ENCODE measurements at regions not wholly inside any gene's neighbourhood (a gene's known extent, or its start where the extent isn't known, plus 50 kb on each side); places are given as distances from the start of the nearest gene placed in this dataset.

- WGBS, 5 donors = 82 to 98% (median 92%) methylated on average over 1 of the region's 1 CpG
- H3K27me3 ChIP-seq (replicated peaks in 1 of 7) = no peaks in the 10 kb centered on the region
- intact Hi-C loops (cut with DNase I; ENCODE audit: low total_unique reads) = no loop called here
- H3K36me3 ChIP-seq = no peaks in the 10 kb centered on the region
- no peak overlapping the region for H3K4me3 ChIP-seq
- no peak for DNase-seq
- no peak overlapping the region for H3K27ac ChIP-seq
- TF ChIP-seq POLR2AphosphoS5 (IDR thresholded peaks at IDR 0.05) = no peak
- no peak for TF ChIP-seq POLR2A (IDR thresholded peaks at IDR 0.05)
- TF ChIP-seq CTCF (IDR thresholded peaks at IDR 0.05 in 8 of 11, conservative IDR thresholded peaks at IDR 0.05 in 3 of 11) = no peak
- no peaks in the 10 kb centered on the region for H3K4me1 ChIP-seq
- peaks cover 0 to 14% (median 12%) of the 10 kb centered on the region in 8 donors for H3K9me3 ChIP-seq
Measured at GRCh38 chr3:157794771-157795170, 291.6 kb upstream of the VEPH1 start.

- Histone ChIP-seq H3K27ac (no peak overlapping the region), H3K27me3 (replicated peaks in 1 of 7) (no peaks in the 10 kb centered on the region), H3K36me3 (no peaks in the 10 kb centered on the region), H3K4me1 (no peaks in the 10 kb centered on the region), H3K9me3 (peaks cover 0 to 5% (median 2%) of the 10 kb centered on the region in 8 donors), H3K4me3 (no peak overlapping the region)
- intact Hi-C loops (cut with DNase I; ENCODE audit: low total_unique reads) = no loop called here
- TF ChIP-seq POLR2AphosphoS5 (IDR thresholded peaks at IDR 0.05) (no peak), CTCF (IDR thresholded peaks at IDR 0.05 in 8 of 11, conservative IDR thresholded peaks at IDR 0.05 in 3 of 11) (no peak), POLR2A (IDR thresholded peaks at IDR 0.05) (no peak)
- DNase-seq = no peak
- WGBS, 5 donors = 94 to 95% (median 95%) methylated on average over 9 of the region's 9 CpGs
Measured at GRCh38 chr3:157793745-157794144, 290.5 kb upstream of the VEPH1 start.

- H3K4me1 ChIP-seq = no peaks in the 10 kb centered on the region
- H3K4me3 ChIP-seq = no peak overlapping the region
- no peak for DNase-seq
- TF ChIP-seq POLR2AphosphoS5 (IDR thresholded peaks at IDR 0.05) = no peak
- TF ChIP-seq CTCF (IDR thresholded peaks at IDR 0.05 in 8 of 11, conservative IDR thresholded peaks at IDR 0.05 in 3 of 11) = no peak
- no peak for TF ChIP-seq POLR2A (IDR thresholded peaks at IDR 0.05)
- H3K27ac ChIP-seq = no peak overlapping the region
- intact Hi-C loops (cut with DNase I; ENCODE audit: low total_unique reads) = no loop called here
- no peaks in the 10 kb centered on the region for H3K27me3 ChIP-seq (replicated peaks in 1 of 7)
- 89 to 100% (median 93%) methylated on average over 1 of the region's 1 CpG for WGBS, 5 donors
- no peaks in the 10 kb centered on the region for H3K9me3 ChIP-seq
- no peaks in the 10 kb centered on the region for H3K36me3 ChIP-seq
Measured at GRCh38 chr3:157789162-157789561, 285.9 kb upstream of the VEPH1 start.

- no peak for DNase-seq
- H3K9me3 ChIP-seq = no peaks in the 10 kb centered on the region
- H3K27me3 ChIP-seq (replicated peaks in 1 of 7) = no peaks in the 10 kb centered on the region
- 66 to 88% (median 79%) methylated on average over 4 of the region's 4 CpGs for WGBS, 5 donors
- H3K4me1 ChIP-seq = no peaks in the 10 kb centered on the region
- intact Hi-C loops (cut with DNase I; ENCODE audit: low total_unique reads) = no loop called here
- H3K36me3 ChIP-seq = no peaks in the 10 kb centered on the region
- TF ChIP-seq CTCF (IDR thresholded peaks at IDR 0.05 in 8 of 11, conservative IDR thresholded peaks at IDR 0.05 in 3 of 11) (no peak), POLR2A (IDR thresholded peaks at IDR 0.05) (no peak), POLR2AphosphoS5 (IDR thresholded peaks at IDR 0.05) (no peak)
- H3K27ac ChIP-seq = no peak overlapping the region
- H3K4me3 ChIP-seq = no peak overlapping the region
Measured at GRCh38 chr3:157786618-157787017, 283.4 kb upstream of the VEPH1 start.
